GM21367 (cell line): ENCODE measurements at regions not wholly inside any gene's neighbourhood (a gene's known extent, or its start where the extent isn't known, plus 50 kb on each side); places are given as distances from the start of the nearest gene placed in this dataset.
A peak's percentile ranks its signal among the peaks of the same experiment; 100 is the strongest.
"Not testable (repeated sequence)": the region's sequence is repeated elsewhere in the genome, so short reads cannot be mapped to it uniquely, and the experiment has no call there.

ENCODE experiments used
- ATAC-seq: cut with Tn5 transposase; IDR thresholded peaks from one replicate; pipeline ENCODE4 v1.9.1; 2021; ENCODE audit not compliant: unreplicated experiment

GRCh38 chr2:59237311-59237710 is 996.2 kb upstream of the FANCL start:
- ATAC-seq, result no peak

GRCh38 chr2:59236723-59237122 is 995.6 kb upstream of the FANCL start:
- ATAC-seq, result no peak

GRCh38 chr2:59233920-59234319 is 992.8 kb upstream of the FANCL start:
- no peak for ATAC-seq

DNA sequence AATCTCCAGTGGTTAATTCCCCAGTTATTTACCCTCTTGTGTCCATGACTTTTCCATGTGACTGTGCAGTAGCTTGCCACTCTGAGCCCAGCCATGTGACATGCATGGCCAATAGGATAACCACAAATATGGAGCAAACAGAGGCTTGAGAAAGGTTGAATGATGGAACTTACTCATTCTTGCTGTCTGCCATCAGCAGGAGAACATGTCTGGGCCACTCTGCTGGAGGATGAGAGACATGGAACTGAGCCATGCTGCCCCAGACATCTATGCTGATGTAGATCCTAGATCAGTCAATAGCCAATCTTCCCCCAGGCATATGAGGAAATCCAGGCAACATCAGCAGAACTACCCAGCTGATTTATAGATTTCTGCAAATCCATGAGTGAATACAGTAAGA is 992.3 kb upstream of the FANCL start:
- no peak for ATAC-seq

GRCh38 chr2:59232394-59233165 is 991.5 kb upstream of the FANCL start:
- ATAC-seq, result peak; percentile 97

DNA sequence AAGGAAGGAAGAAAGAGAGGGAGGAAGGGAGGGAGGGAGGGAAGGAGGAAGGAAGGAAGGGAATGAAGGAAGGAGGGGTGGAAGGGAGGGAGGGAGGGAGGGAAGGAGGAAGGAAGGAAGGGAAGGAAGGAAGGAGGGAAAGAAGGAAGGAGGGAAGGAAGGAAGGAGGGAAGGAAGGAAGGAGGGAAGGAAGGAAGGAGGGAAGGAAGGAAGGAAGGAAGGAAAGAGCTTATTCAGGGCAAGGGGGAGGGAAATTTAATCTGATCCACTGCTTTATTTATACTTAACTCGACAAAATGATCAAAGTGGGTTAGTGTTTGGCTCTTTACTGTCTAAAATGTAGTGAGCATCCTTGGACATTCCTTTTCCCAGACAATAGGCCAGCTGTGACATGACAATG is 985.2 kb upstream of the FANCL start:
- ATAC-seq, result not testable (repeated sequence)

DNA sequence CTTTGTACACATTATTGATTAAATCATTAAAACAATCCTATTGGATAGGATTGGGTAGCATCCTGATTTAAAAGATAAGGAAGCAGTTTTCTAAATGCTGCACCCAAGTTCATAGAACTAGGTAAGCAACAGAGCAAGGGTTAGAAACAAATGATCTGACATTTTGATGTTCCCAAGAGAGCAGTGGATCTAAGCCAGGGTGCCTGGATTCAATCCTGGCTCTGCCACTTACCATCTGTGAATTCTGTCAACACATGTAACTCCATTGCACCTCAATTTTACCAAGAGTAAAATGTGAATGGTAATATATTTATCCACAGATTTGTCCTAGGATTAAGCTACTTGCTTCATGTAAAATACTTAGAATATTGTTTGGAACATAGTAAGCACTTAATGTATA is 982.6 kb upstream of the FANCL start:
- ATAC-seq, result no peak

DNA sequence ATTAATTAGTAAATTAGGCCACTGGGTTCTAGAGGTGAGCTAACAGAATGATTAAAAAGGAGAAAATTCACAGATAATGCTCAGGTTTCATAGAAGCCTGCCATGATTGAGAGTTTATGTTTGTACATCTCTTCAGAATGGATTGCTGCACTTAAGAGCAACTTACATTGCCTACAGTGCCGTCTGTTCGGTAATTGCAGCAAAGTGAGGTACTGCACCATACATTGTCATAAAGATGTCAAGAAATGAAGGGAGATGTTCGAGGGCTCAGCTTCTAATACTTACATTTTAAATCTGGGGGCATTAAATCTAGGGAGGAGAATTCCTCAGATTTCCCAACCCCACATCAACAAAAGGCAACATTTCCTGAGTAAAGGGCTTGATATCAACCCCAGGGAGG is 976.2 kb upstream of the FANCL start:
- no peak for ATAC-seq

GRCh38 chr2:59206361-59206760 is 965.2 kb upstream of the FANCL start:
- ATAC-seq, result no peak

DNA sequence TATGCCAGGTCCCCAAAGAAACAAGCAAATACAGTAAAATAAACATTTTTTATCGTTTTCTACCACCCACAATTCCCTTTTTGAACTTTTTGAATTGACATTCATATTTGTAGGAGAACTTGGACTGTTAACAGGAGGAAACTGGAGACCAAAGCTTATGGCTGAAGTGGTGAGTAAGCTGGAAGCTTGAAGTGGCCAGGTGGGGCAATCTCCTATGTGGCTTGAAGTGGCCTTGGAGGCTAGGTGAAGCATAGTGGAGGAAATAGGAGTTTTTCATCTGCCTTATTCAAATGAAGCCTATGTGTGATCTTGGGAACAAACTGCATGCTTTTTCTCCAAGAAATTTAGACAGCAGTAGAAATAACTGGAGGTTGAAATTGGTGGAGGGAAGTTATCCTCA is 962.9 kb upstream of the FANCL start:
- ATAC-seq, result no peak

DNA sequence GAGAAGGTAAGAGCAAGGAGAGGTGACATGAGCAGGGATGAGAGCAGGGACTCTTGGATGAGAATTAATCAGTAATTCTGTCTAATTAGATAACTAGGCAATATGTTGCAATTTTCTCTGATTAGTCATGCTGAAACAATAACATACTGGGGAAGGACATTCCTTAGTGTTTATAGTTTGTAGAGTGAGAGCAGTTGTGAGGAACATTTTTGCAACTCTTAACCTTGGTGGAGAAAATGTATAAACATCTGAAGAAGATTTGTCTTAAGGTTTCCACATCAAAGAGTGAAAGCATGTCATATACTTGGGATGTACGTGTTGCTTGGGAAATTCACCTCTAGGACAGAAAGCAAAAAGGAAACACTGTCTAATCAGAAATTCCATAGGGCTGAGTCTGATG is 955.4 kb upstream of the FANCL start:
- ATAC-seq, result no peak

GRCh38 chr2:59195851-59196250 is 954.7 kb upstream of the FANCL start:
- no peak for ATAC-seq

DNA sequence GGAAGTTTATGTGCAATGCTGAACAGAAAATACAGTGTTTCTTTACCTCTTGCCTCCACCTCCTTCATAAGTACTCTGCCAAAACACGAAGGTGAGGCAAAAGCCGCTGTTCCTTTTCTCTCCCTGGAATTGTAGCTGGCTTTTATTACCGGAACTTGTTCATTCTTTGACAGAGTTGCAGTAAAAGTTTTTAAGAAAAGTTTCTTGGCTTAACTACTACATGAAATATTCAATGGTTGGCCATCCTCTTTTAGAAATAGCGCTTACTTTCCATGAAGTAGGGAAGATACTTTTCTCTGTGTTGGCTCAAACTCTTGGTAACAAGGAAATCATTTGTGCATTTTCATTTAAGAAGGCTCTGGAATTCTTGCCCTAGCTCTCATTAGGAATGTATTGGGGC is 950.7 kb upstream of the FANCL start:
- ATAC-seq, result no peak

GRCh38 chr2:59190518-59190917 is 949.4 kb upstream of the FANCL start:
- ATAC-seq, result no peak

DNA sequence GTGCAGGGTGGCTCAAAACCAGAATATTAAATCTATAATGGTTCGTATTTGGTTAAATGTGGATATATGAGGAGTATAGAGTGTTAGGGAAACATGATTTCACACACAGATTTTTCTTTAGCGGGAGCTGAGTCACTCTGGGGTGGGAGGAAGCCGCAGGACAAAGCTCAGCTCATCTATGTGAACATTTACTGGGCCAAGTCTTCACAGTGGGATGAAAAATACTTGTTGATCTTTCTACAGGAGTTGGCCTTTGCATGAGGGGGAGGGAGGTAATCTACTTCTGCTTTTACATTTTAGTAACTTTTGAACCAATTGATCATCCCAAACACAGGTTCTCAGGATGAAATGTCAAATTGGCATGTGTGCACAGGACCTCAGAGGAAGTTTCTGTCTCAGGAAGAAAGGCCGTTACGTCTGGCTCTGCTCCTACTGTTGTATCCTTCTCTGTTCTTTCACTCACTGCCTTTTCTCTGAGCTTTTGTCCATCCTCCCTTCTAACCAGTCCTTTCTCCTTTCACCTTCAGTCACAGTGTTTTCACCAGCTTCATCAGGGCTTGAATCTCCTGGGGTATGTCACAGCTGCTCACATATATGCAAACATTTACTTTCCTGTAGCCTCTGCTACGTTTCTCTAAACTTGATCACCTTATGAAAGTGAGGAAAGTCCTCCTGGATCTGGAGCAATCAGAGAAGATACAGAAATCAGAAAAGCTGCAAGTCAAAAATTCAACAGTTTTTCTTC is 943.3 kb upstream of the FANCL start:
- ATAC-seq, result no peak

- no peak for ATAC-seq
Observed at GRCh38 chr2:59183070-59183469, 941.9 kb upstream of the FANCL start.

DNA sequence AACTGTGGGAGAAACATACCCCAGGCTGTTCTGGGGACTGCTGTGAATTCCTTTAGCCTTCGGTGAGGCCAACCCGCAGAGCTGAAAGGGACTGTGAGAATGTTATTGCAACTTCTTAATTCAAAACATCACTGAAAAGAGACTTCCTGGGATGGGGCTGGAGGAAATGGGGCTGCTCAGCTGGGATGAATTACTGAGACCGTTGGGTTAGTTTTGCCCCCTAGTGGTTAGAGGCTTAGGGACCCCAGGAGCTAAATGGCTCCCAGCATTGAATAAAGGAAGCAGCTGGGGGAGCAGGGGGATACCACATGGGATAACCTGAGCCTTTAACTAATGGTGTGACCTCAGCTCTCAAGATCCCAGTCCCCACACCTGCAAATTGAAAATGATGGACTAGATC is 941.1 kb upstream of the FANCL start:
- ATAC-seq, result no peak

- ATAC-seq, result no peak
Observed at GRCh38 chr2:59181347-59181746, 940.2 kb upstream of the FANCL start.

GRCh38 chr2:59180621-59181020 is 939.5 kb upstream of the FANCL start:
- no peak for ATAC-seq

DNA sequence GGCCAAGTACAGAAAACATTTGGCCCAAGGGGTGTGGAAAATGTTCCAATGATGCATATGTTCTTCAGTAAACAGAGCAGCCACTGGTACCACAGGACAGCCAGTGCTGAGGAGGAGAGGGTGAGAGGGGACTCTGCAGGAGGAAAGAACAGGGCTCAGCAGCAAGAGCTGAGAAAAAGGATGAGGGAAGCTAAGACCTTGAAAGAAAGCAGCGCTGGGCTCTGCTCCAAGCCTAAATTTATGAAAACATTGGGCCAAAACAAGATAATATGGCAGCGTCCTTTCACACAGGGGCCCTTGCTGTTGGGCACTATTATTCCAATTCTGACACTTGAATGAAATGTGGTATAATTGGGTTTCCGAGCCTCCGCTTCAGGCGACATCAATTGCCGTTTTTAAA is 939.0 kb upstream of the FANCL start:
- no peak for ATAC-seq

GRCh38 chr2:59177748-59178147 is 936.6 kb upstream of the FANCL start:
- ATAC-seq, result no peak

DNA sequence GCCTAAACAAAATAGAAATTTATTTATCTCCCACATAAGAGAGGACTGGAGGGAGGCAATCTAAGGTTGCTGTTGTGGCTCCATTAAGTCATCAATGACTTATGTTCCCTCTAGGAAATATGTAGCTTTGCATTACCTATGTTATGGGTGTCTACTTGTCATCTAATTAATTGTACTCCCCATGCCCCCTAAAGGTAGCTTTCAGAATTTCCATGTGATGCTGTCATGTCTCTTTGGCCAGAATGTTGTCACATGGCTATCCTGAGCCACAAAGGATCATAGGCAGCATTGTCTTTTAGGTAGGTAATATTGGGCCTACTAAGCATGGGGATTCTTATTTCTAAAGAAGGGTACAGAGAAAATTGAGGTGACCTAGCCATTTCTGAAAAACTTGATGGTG is 935.6 kb upstream of the FANCL start:
- ATAC-seq, result no peak
